ENCODE measurements at regions not wholly inside any gene's neighbourhood (a gene's known extent, or its start where the extent isn't known, plus 50 kb on each side); places are given as distances from the start of the nearest gene placed in this dataset.
A peak's percentile ranks its signal among the peaks of the same experiment; 100 is the strongest.
"Not testable (repeated sequence)": the region's sequence is repeated elsewhere in the genome, so short reads cannot be mapped to it uniquely, and the experiment has no call there.

DNA sequence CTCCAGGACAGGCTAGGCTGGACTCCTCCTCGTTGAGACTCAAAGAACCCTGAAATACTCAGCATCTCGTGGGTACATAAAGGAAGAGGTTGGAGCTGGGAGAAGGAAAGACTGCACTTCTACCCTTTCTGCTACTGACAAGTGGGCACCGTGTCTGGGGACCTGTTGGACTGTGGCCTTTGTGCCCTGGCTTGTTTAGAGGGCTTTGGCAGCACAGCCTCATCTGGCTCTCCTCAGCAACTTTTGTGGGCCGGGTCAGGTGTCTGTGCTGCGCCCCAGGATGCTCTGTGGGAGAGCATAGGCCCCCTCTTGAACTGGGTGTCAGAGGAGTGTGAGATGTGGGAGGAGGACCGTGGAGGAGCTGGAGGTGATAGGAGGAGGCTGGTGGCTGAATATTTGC, 142.4 kb downstream of the FCRL5 start:
- no peak for DNase-seq (ENCODE audit: low spot score)

- no peak for DNase-seq (ENCODE audit: low spot score)
Observed at GRCh38 chr1:157407917-157408525, 144.3 kb downstream of the FCRL5 start.

- DNase-seq (ENCODE audit: low spot score) = no peak
Observed at GRCh38 chr1:157407367-157407766, 144.9 kb downstream of the FCRL5 start.

GRCh38 chr1:157405662-157406061, 146.7 kb downstream of the FCRL5 start:
- no peak for DNase-seq (ENCODE audit: low spot score)

GRCh38 chr1:157404614-157405013, 147.7 kb downstream of the FCRL5 start:
- no peak for DNase-seq (ENCODE audit: low spot score)

GRCh38 chr1:157404063-157404501, 148.2 kb downstream of the FCRL5 start:
- DNase-seq (ENCODE audit: low spot score) = no peak

- DNase-seq (ENCODE audit: low spot score) = no peak
Observed at GRCh38 chr1:157403608-157404007, 148.7 kb downstream of the FCRL5 start.

DNA sequence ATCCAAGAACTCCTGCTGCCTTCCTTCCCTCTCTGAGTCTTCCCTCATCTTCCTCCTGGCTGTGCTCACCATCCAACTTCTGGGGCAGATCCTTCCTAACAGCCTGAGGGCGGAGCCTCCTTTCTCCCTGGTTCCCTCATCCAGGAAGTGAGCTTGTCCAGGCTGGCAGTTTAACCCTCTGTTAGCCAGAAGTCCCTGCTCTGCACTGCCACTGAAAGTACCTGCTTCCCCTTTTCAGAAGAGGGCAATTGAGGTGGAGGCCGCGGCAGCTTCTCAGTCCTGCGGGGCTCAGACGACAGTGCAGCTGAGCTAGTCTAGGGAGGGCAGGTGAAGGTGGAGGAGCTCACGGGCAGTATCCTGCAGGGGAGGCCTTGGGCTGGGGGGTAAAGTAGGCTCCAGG, 149.1 kb downstream of the FCRL5 start:
- DNase-seq (ENCODE audit: low spot score) = peak; percentile 51

GRCh38 chr1:157400766-157401165, 151.5 kb downstream of the FCRL5 start:
- no peak for DNase-seq (ENCODE audit: low spot score)

- no peak for DNase-seq (ENCODE audit: low spot score)
Observed at GRCh38 chr1:157399984-157400382, 152.3 kb downstream of the FCRL5 start.

- DNase-seq (ENCODE audit: low spot score) = no peak
Observed at GRCh38 chr1:157399343-157399983, 152.9 kb downstream of the FCRL5 start.

DNA sequence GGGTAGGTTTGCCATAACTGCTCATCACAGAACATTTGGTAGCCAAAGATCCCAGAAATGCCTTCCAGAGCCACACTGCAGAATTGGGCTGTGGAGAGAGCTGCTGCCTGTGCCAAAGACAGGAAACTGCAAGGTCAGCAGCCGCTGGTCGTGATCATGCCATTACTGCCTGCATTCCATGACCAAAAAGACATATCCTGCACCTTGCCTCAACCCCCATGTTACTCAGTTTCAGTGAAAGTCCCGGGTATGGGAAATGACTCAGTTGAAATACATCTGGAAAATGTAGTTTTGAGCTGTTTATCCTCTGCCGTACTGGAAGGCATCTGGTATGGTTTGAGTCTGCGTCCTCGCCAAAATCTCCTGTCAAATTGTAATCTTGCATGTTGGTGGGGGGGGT, 161.7 kb downstream of the FCRL5 start:
- peak; percentile 86 for DNase-seq (ENCODE audit: low spot score)

GRCh38 chr1:157388057-157388456, 164.3 kb downstream of the FCRL5 start:
- DNase-seq (ENCODE audit: low spot score) = no peak

GRCh38 chr1:157384258-157384657, 168.1 kb downstream of the FCRL5 start:
- DNase-seq (ENCODE audit: low spot score) = no peak

- DNase-seq (ENCODE audit: low spot score) = no peak
Observed at GRCh38 chr1:157382351-157382750, 170.0 kb downstream of the FCRL5 start.

DNA sequence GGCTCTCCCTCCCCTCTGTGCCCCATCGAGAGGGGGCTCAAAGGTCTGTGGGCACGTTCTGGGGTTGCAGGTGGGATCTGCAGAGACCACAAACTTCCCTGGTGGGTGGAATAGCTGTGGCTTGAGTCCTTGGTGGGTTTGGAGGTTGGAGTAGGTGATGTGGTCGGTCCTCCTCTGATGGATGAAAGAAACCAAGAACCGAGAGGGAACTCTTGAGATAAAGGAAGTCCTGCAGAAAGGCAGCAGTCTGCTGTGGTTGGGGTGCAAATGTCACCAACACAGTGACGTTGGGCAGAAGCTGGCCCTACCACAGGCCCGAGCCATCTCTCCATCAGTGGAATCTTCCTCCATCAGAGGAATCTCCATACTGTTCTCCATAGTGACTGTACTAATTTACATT, 171.8 kb downstream of the FCRL5 start:
- DNase-seq (ENCODE audit: low spot score) = no peak

DNA sequence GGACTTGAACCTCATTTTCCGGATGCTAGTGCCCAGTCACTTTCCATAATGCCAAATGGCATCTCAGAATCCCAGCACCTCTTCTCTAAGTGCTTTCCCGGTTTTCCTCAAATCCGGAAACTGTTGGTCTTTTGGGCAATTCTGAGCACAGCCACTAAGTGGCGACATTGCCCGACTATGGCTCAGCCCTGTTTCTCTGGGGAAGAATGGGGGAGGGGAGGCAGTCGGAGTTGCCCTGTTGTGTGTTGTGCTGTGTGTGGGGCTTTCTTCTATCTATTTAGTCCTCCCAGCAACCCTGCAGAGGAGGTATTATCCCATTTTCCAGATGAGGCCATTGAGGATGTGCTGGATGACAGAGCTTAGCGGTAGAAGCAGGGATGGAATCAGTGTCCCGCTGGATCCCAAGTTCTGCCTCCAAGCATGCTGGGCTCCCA, 175.0 kb downstream of the FCRL5 start:
- not testable (repeated sequence) for DNase-seq (ENCODE audit: low spot score)

DNA sequence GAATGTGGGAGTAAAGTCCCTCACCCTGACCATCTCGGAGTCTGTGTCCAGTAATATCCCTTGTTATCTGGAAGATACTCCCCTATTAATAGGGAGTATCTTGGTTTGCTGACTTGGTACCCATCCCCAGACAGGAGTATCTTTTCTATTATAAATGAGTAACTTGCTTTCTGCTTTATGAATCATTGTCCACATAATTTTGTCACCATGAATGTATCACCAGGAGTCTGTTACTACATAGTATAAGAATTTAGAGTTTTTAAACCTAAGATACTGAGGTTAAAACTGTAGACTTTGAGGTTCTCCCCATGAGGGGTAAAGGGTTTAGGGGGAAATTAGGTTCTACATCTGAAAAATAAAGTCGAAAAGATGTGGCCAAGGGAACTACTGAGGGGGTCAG, 175.6 kb downstream of the FCRL5 start:
- DNase-seq (ENCODE audit: low spot score) = no peak

DNA sequence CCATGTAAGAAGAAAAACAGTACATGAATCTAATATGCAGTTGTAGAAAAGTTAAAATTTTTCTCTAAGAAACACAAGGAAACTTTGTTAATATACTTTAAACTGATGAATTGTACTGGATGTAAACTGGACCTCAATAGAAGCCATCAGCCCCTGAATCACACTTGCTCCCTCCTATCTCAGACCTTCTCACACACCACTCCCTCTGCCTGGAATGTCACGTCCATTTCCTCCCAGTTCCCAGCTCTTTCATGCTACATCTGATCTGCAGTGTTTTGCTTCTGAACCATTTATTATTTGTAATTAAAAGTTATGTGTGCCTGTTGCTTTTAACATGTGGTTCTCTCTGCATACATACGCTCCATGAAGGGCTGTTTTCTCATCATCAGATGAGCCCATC, 180.0 kb downstream of the FCRL5 start:
- not testable (repeated sequence) for DNase-seq (ENCODE audit: low spot score)

DNA sequence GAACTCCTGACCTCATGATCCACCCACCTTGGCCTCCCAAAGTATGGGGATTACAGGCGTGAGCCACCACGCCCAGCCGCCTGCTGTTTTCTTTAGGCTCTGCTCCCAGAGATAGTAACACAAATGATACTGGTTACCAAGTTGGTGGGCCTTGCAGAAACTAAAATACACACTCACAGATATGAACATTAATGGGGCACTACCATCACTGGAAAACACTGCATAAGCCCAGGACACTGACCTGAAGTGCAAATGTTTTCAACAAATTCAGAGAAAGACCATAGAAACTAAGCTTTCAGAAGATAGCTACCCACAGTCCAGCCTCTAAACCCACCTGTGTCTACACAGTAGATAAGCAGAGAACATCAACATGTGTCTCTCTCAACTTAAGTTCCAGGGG, 180.5 kb downstream of the FCRL5 start:
- DNase-seq (ENCODE audit: low spot score) = no peak

- no peak for DNase-seq (ENCODE audit: low spot score)
Observed at GRCh38 chr1:157371221-157371620, 181.1 kb downstream of the FCRL5 start.

GRCh38 chr1:157370698-157371097, 181.6 kb downstream of the FCRL5 start:
- DNase-seq (ENCODE audit: low spot score) = no peak

GRCh38 chr1:157369808-157370521, 182.3 kb downstream of the FCRL5 start:
- peak; percentile 63 for DNase-seq (ENCODE audit: low spot score)

All from AG20443 (cell line).